Activated CD4-positive, alpha-beta T cell treated with anti-CD3 and anti-CD28 coated beads, Interleukin-10, Interleukin-2, amounts not matched to agents 100 ng/mL and 50 ng/mL, durations not matched to agents 16 hours and 8 hours (primary cell): ENCODE measurements at regions not wholly inside any gene's neighbourhood (a gene's known extent, or its start where the extent isn't known, plus 50 kb on each side); places are given as distances from the start of the nearest gene placed in this dataset.
"Not testable (repeated sequence)": the region's sequence is repeated elsewhere in the genome, so short reads cannot be mapped to it uniquely, and the experiment has no call there.

Experiments used
- DNase-seq: peaks from one replicate; pipeline ENCODE4 v3.0.0-alpha.2; 2020

GRCh38 chr11:129503646-129504045 is 128.0 kb downstream of the BARX2 start:
- no peak for DNase-seq

- no peak for DNase-seq
Measured at GRCh38 chr11:129505266-129505665, 129.6 kb downstream of the BARX2 start.

GRCh38 chr11:129508163-129508562 is 132.5 kb downstream of the BARX2 start:
- no peak for DNase-seq

GRCh38 chr11:129528296-129528695 is 152.6 kb downstream of the BARX2 start:
- DNase-seq: no peak

- no peak for DNase-seq
Measured at GRCh38 chr11:129530154-129530895, 154.7 kb downstream of the BARX2 start.

GRCh38 chr11:129533395-129533794 is 157.7 kb downstream of the BARX2 start:
- no peak for DNase-seq

GRCh38 chr11:129536338-129536737 is 160.7 kb downstream of the BARX2 start:
- DNase-seq: no peak

GRCh38 chr11:129538323-129538722 is 162.7 kb downstream of the BARX2 start:
- DNase-seq: no peak

- no peak for DNase-seq
Measured at GRCh38 chr11:129543515-129544290, 168.1 kb downstream of the BARX2 start.

GRCh38 chr11:129544691-129545090 is 169.0 kb downstream of the BARX2 start:
- no peak for DNase-seq

- DNase-seq: no peak
Measured at GRCh38 chr11:129546266-129546665, 170.6 kb downstream of the BARX2 start.

GRCh38 chr11:129557421-129557820 is 181.8 kb downstream of the BARX2 start:
- no peak for DNase-seq

- no peak for DNase-seq
Measured at GRCh38 chr11:129569007-129569406, 193.4 kb downstream of the BARX2 start.

- DNase-seq: not testable (repeated sequence)
Measured at GRCh38 chr11:129572667-129573066, 197.0 kb downstream of the BARX2 start.

- DNase-seq: no peak
Measured at GRCh38 chr11:129573161-129573560, 197.5 kb downstream of the BARX2 start.

- no peak for DNase-seq
Measured at GRCh38 chr11:129574431-129574830, 198.8 kb downstream of the BARX2 start.

- no peak for DNase-seq
Measured at GRCh38 chr11:129576652-129577051, 201.0 kb downstream of the BARX2 start.

GRCh38 chr11:129578006-129578405 is 202.4 kb downstream of the BARX2 start:
- DNase-seq: no peak

- no peak for DNase-seq
Measured at GRCh38 chr11:129580278-129580677, 204.6 kb downstream of the BARX2 start.

GRCh38 chr11:129584316-129584715 is 208.7 kb downstream of the BARX2 start:
- DNase-seq: no peak

- no peak for DNase-seq
Measured at GRCh38 chr11:129589190-129589860, 213.7 kb downstream of the BARX2 start.

GRCh38 chr11:129590030-129590752 is 214.5 kb downstream of the BARX2 start:
- no peak for DNase-seq
